ENCODE measurements at regions not wholly inside any gene's neighbourhood (a gene's known extent, or its start where the extent isn't known, plus 50 kb on each side); places are given as distances from the start of the nearest gene placed in this dataset.
"Not testable (repeated sequence)": the region's sequence is repeated elsewhere in the genome, so short reads cannot be mapped to it uniquely, and the experiment has no call there.

GRCh38 chr4:126533146-126533805 lies 1099.5 kb upstream of the INTU start:
- no peak for TF ChIP-seq CTCF (conservative IDR thresholded peaks at IDR 0.05; ENCODE audit: control insufficient read depth, insufficient read depth, low read depth, low read length)
- peak; percentile 14 for DNase-seq (ENCODE audit: low read depth)
- no peak overlapping the region for H3K4me3 ChIP-seq (ENCODE audit: control insufficient read depth, low read depth, low read length)

GRCh38 chr4:126539771-126540170 lies 1093.0 kb upstream of the INTU start:
- no peak for DNase-seq (ENCODE audit: low read depth)
- H3K4me3 ChIP-seq (ENCODE audit: control insufficient read depth, low read depth, low read length): no peak overlapping the region
- TF ChIP-seq CTCF (conservative IDR thresholded peaks at IDR 0.05; ENCODE audit: control insufficient read depth, insufficient read depth, low read depth, low read length): no peak

- H3K4me3 ChIP-seq (ENCODE audit: control insufficient read depth, low read depth, low read length): no peak overlapping the region
- no peak for DNase-seq (ENCODE audit: low read depth)
- no peak for TF ChIP-seq CTCF (conservative IDR thresholded peaks at IDR 0.05; ENCODE audit: control insufficient read depth, insufficient read depth, low read depth, low read length)
Observed at GRCh38 chr4:126541820-126542219, 1090.9 kb upstream of the INTU start.

- TF ChIP-seq CTCF (conservative IDR thresholded peaks at IDR 0.05; ENCODE audit: control insufficient read depth, insufficient read depth, low read depth, low read length): no peak
- no peak for DNase-seq (ENCODE audit: low read depth)
- no peak overlapping the region for H3K4me3 ChIP-seq (ENCODE audit: control insufficient read depth, low read depth, low read length)
Observed at GRCh38 chr4:126544276-126544675, 1088.5 kb upstream of the INTU start.

- not testable (repeated sequence) for H3K4me3 ChIP-seq (ENCODE audit: control insufficient read depth, low read depth, low read length); DNase-seq (ENCODE audit: low read depth)
Observed at GRCh38 chr4:126546197-126546596, 1086.6 kb upstream of the INTU start.

GRCh38 chr4:126547352-126547751 lies 1085.4 kb upstream of the INTU start:
- no peak overlapping the region for H3K4me3 ChIP-seq (ENCODE audit: control insufficient read depth, low read depth, low read length)
- TF ChIP-seq CTCF (conservative IDR thresholded peaks at IDR 0.05; ENCODE audit: control insufficient read depth, insufficient read depth, low read depth, low read length): no peak
- DNase-seq (ENCODE audit: low read depth): no peak

- no peak overlapping the region for H3K4me3 ChIP-seq (ENCODE audit: control insufficient read depth, low read depth, low read length)
- no peak for TF ChIP-seq CTCF (conservative IDR thresholded peaks at IDR 0.05; ENCODE audit: control insufficient read depth, insufficient read depth, low read depth, low read length)
- DNase-seq (ENCODE audit: low read depth): no peak
Observed at GRCh38 chr4:126548890-126549289, 1083.9 kb upstream of the INTU start.
